Uterus (tissue), 2 donors: ENCODE measurements at regions not wholly inside any gene's neighbourhood (a gene's known extent, or its start where the extent isn't known, plus 50 kb on each side); places are given as distances from the start of the nearest gene placed in this dataset.

Source experiments
- CTCF ChIP-seq, 4 experiments: fragments of 200-600 bp in 2 of 4; fragments of 450-650 bp in 2 of 4; sonication (generic) in 2 of 4; IDR thresholded peaks; one replicate each; pipeline ENCODE4 v1.5.1; 2016 to 2019; ENCODE audit warnings: antibody characterized with exemption in 4 of 4, mild to moderate bottlenecking in 2 of 4, moderate library complexity in 1 of 4
- POLR2A ChIP-seq, 2 donors: fragments of 450-650 bp; IDR thresholded peaks; one replicate each; pipeline ENCODE4 v1.6.1; 2016; ENCODE audit warnings: antibody characterized with exemption in 2 of 2, mild to moderate bottlenecking in 1 of 2, moderate library complexity in 1 of 2

DNA sequence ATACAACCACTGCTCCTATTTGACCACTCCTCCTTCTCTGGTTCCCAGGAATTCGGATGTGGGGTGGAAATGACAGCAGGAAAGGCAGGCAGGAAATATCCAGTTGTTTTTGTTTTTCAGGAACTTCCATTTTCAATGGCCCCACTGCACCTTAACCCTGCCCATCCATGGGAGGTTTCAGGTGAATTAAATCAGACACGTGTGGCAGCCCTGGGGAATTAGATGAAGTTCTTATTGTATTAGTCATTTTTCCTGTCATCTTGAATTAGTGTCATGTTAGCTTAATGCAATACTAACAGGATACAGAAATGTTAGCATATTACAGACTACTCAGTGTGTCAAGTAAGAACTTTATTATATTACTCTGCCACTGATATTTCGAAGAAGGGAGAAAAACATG lies 146.4 kb downstream of the CHD9NB start:
- no peak for TF ChIP-seq POLR2A (IDR thresholded peaks at IDR 0.05)
- TF ChIP-seq CTCF (IDR thresholded peaks at IDR 0.05) = no peak
